PFSK-1 (cell line): ENCODE measurements at regions not wholly inside any gene's neighbourhood (a gene's known extent, or its start where the extent isn't known, plus 50 kb on each side); places are given as distances from the start of the nearest gene placed in this dataset.

ENCODE experiments used
- FOXP2 ChIP-seq: optimal IDR thresholded peaks from 2 replicates; pipeline ENCODE3; 2011; ENCODE audit warnings: borderline replicate concordance, control low read depth, inconsistent platforms; ENCODE audit not compliant: insufficient read depth; ENCODE audit errors: extremely low read length, extremely low read depth
- POLR2AphosphoS5 ChIP-seq: IDR thresholded peaks from 2 replicates; pipeline ENCODE4 v1.6.1; 2012; ENCODE audit warnings: low read depth, mild to moderate bottlenecking, control low read depth, low read length, moderate library complexity
- REST ChIP-seq, 2 experiments: IDR thresholded peaks; 2 replicates each; pipeline versions ENCODE4 v1.6.1 to v1.8.0; 2011 to 2012; ENCODE audit warnings: low read depth in 2 of 2, low read length in 2 of 2, control low read depth in 1 of 2, inconsistent platforms in 1 of 2, mild to moderate bottlenecking in 1 of 2, moderate library complexity in 1 of 2; ENCODE audit not compliant: insufficient read depth in 1 of 2
- SIN3A ChIP-seq: IDR thresholded peaks from 2 replicates; pipeline ENCODE4 v1.6.1; 2012; ENCODE audit warnings: mild to moderate bottlenecking, low read length, moderate library complexity, borderline replicate concordance; ENCODE audit not compliant: insufficient read depth
- TAF1 ChIP-seq: IDR thresholded peaks from 2 replicates; pipeline ENCODE4 v1.6.1; 2012; ENCODE audit warnings: low read length, control low read depth, borderline replicate concordance; ENCODE audit not compliant: insufficient read depth

- no peak for TF ChIP-seq POLR2AphosphoS5
- TF ChIP-seq FOXP2 = no peak
- no peak for TF ChIP-seq SIN3A
- no peak for TF ChIP-seq TAF1
- no peak for TF ChIP-seq REST (IDR thresholded peaks at IDR 0.05; ENCODE audit: insufficient read depth in 1 of 2, low read depth in 2 of 2, low read length in 2 of 2)
These were observed 165.8 kb upstream of the NR3C1 start for GRCh38 chr5:143569213-143569701.

GRCh38 chr5:143567583-143568504 lies 164.4 kb upstream of the NR3C1 start:
- TF ChIP-seq SIN3A (no peak), POLR2AphosphoS5 (no peak), FOXP2 (no peak), TAF1 (no peak), REST (IDR thresholded peaks at IDR 0.05; ENCODE audit: insufficient read depth in 1 of 2, low read depth in 2 of 2, low read length in 2 of 2) (no peak)

GRCh38 chr5:143566139-143566538 lies 162.7 kb upstream of the NR3C1 start:
- TF ChIP-seq POLR2AphosphoS5 = no peak
- no peak for TF ChIP-seq REST (IDR thresholded peaks at IDR 0.05; ENCODE audit: insufficient read depth in 1 of 2, low read depth in 2 of 2, low read length in 2 of 2)
- no peak for TF ChIP-seq SIN3A
- TF ChIP-seq FOXP2 = no peak
- no peak for TF ChIP-seq TAF1

- TF ChIP-seq POLR2AphosphoS5 = no peak
- no peak for TF ChIP-seq SIN3A
- no peak for TF ChIP-seq REST (IDR thresholded peaks at IDR 0.05; ENCODE audit: insufficient read depth in 1 of 2, low read depth in 2 of 2, low read length in 2 of 2)
- TF ChIP-seq FOXP2 = no peak
- TF ChIP-seq TAF1 = no peak
These were observed 160.9 kb upstream of the NR3C1 start for GRCh38 chr5:143564417-143564816.
